Fibroblast of gingiva (primary cell): ENCODE measurements at regions not wholly inside any gene's neighbourhood (a gene's known extent, or its start where the extent isn't known, plus 50 kb on each side); places are given as distances from the start of the nearest gene placed in this dataset.
A peak's percentile ranks its signal among the peaks of the same experiment; 100 is the strongest.
"Not testable (repeated sequence)": the region's sequence is repeated elsewhere in the genome, so short reads cannot be mapped to it uniquely, and the experiment has no call there.

Source experiments
- DNase-seq: peaks from one replicate; pipeline ENCODE4 v3.0.0-alpha.2; 2011; ENCODE audit warnings: low read depth

- DNase-seq, result no peak
Measured at GRCh38 chr10:114732931-114733330, 74.9 kb upstream of the ABLIM1 start.

- no peak for DNase-seq
Measured at GRCh38 chr10:114735946-114736345, 77.9 kb upstream of the ABLIM1 start.

DNA sequence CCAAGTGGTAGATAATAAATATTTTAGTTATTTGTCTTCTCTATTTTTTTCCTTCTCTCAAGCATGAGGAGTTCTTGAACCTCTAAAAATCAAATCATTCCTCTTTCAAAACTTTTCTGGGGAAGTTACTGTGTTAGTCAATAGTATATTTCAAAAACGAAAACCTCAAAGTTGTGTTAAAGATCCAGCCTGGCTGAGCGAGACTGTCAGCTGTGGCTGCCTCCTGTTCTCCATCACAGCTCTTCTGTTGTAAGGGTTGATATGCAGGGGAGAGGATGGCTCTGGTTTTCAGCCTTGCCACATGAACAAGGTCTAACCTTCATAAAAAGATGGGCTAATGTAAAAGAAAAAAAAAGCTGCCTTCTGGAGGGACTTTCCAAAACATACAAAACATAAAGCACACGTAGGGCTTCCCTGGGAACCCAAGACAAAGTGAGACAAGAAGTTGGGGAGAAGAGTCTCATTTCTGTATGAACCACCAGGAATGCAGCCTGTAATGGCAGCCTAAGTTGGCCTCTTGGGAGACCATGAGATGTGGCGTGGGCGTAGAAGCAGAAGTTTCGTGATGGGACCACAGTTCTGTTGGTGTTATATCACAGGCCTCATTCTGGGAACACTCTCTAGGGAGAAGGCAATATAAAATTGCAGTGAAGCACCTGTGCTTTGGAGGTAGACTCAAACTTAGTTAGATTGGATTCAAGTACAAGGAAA, 77.9 kb upstream of the FHIP2A start:
- no peak for DNase-seq

DNA sequence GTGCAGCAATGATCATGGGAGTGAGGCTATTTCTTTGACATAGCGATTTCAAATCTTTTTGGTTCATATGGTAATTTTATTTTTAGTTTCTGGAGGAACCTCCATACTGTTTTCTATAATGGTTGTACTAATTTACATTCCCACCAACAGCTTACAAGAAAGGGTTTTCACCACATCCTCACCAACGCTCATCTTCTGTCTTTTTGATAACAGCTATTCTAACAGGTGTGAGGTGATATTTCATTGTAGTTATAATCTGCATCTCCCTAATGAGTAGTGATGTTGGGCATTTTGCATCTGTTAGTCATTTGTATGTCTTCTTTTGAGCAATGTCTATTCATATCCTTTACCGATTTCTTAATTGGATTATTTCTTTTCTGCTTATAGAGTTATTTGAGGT, 75.0 kb upstream of the FHIP2A start:
- no peak for DNase-seq

DNA sequence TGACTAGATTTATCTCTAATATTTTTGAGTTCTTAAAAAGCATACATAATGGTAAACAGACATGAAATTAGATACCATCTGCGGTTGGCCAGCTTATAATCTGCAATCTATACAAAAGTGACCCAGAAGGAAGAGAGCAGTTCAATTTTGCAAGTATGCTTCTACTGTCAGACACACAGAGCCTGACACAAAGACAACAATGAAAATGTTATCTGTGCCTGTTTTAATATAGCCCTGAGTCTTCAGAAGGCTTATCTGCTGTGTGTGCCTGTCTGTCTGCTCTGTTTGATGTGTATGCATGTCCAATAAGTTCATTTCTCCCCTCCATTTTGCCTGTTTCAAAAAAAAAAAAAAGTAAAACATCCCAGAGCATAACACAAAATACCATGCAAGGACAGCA, 73.3 kb upstream of the FHIP2A start:
- DNase-seq, result no peak

DNA sequence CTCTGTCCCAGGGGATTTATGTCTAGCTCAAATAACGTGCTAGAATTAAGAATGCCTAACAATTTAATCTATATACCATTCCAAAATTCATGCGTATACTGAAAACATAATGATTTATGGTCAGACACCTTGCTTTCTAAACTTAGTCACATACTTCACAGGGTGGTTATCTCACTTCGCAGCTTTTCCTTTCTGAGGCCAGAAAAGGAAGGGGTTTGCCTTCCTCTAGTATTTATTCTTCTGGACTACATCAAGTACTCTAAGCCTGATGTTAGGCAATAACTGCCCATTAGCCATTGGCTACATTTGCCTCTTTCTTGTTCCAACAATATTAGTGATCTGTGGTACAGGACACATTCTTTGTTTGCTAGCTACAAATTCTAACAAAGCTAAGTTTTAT, 72.6 kb upstream of the FHIP2A start:
- no peak for DNase-seq

DNA sequence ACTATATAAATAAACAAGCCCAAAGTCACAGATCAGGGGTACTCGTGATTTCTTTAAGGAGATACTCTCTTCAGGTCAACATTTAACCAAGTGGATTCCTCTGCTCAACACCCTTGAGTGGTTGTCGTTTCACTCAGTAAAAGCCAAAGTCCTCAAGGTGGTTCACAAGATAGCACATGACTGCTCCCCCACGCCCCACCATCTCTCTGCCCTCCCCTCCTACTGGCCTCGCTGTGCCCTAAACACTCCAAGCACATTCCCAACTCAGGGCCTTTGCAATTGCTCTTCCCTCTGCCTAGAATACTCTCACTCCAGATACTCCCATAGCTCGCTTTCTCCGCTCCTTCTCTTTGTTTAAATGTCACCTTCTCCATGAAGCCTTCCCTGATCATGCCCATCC, 72.1 kb upstream of the FHIP2A start:
- no peak for DNase-seq

- no peak for DNase-seq
Measured at GRCh38 chr10:114751856-114752255, 69.7 kb upstream of the FHIP2A start.

DNA sequence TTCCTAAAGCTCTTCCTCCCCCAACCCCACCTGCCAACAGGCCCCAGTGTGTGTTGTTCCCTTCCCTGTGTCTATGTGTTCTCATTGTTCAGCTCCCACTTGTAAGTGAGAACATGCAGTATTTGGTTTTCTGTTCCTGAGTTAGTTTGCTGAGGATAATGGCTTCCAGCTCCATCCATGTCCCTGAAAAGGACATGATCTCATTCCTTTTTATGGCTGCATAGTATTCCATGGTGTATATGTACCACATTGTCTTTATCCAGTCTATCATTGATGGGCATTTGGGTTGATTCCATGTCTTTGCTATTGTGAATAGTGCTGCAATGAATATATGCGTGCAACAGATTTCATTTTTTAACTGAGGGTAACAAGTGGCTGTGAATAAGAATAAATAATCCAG, 69.0 kb upstream of the FHIP2A start:
- not testable (repeated sequence) for DNase-seq

- no peak for DNase-seq
Measured at GRCh38 chr10:114753126-114753525, 68.5 kb upstream of the FHIP2A start.

- DNase-seq, result no peak
Measured at GRCh38 chr10:114754445-114755320, 66.9 kb upstream of the FHIP2A start.

DNA sequence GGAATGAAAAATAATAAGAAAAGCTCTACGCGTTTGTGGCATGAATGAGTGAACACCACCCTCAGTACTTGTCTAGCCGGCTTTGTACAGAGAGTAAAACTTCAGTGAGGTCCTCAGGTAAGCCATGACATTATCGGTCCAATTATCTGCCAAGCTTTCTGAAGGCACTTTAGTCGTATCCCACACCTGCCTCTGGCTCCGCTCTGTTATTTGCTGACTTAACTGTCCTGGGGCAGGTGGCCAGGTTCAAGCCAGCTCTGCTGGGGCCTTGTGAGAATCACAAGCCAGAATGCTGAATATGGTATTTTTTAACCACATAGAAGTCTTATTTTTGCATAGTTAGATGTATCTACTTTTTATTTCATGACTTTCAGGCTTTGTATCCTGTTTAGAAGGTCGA, 66.0 kb upstream of the FHIP2A start:
- no peak for DNase-seq

DNA sequence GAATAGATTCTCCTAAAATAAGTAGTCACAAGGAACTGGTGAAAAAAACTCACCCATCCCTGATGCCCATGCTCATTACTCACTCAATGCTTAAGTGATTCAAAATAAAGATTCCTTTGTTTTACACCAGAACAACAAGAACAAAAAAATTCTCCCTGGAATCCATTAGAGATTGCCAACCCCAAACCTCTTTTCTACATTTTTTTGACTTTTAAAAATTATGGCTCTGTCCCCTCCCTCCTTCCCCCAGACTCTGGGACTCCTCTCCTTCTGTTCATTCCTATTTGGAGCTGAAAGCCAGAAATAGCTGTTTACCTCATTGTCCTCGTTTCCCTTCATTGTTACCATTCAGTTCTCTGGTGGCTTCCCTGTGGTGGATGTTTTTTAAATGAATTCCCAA, 63.2 kb upstream of the FHIP2A start:
- no peak for DNase-seq

- no peak for DNase-seq
Measured at GRCh38 chr10:114761205-114762193, 60.1 kb upstream of the FHIP2A start.

GRCh38 chr10:114762811-114763210, 58.8 kb upstream of the FHIP2A start:
- DNase-seq, result no peak

- no peak for DNase-seq
Measured at GRCh38 chr10:114764656-114765055, 56.9 kb upstream of the FHIP2A start.

- no peak for DNase-seq
Measured at GRCh38 chr10:114766470-114766869, 55.1 kb upstream of the FHIP2A start.

- DNase-seq, result peak; percentile 24
Measured at GRCh38 chr10:114767101-114767985, 54.2 kb upstream of the FHIP2A start.

- DNase-seq, result no peak
Measured at GRCh38 chr10:114767986-114768821, 53.4 kb upstream of the FHIP2A start.

GRCh38 chr10:114770009-114770408, 51.6 kb upstream of the FHIP2A start:
- no peak for DNase-seq
